Keratinocyte (primary cell): ENCODE measurements at regions not wholly inside any gene's neighbourhood (a gene's known extent, or its start where the extent isn't known, plus 50 kb on each side); places are given as distances from the start of the nearest gene placed in this dataset.

ENCODE experiments used
- DNase-seq: peaks from one replicate; pipeline ENCODE4 v3.0.0-alpha.2; 2011; ENCODE audit warnings: low read depth, missing footprints, low spot score
- FAIRE-seq: peaks from 2 replicates; lab custom pipeline; 2011; peaks lifted over from hg19 to GRCh38; lab: Jason Lieb, UNC
- H2AFZ ChIP-seq: 2 replicates; pipeline ENCODE4 v1.6.0; 2012; ENCODE audit warnings: low read length, control low read depth, inconsistent platforms; ENCODE audit not compliant: control insufficient read depth
- H3K27ac ChIP-seq: 2 replicates; pipeline ENCODE4 v1.5.1; 2011; ENCODE audit warnings: low read length; ENCODE audit not compliant: control insufficient read depth, insufficient read depth
- H3K27me3 ChIP-seq: 3 replicates; pipeline ENCODE4 v1.6.0; 2011; ENCODE audit warnings: low read length; ENCODE audit not compliant: control insufficient read depth, insufficient read depth; ENCODE audit errors: extremely low read depth
- H3K36me3 ChIP-seq, 2 experiments: 2 replicates in 1 of 2; 3 replicates in 1 of 2; pipeline ENCODE4 v1.5.1; 2011; ENCODE audit warnings: low read length in 2 of 2, mild to moderate bottlenecking in 1 of 2; ENCODE audit not compliant: control insufficient read depth in 2 of 2, insufficient read depth in 2 of 2; ENCODE audit errors: extremely low read depth in 1 of 2
- H3K4me1 ChIP-seq: 3 replicates; pipeline ENCODE4 v1.5.1; 2011; ENCODE audit warnings: low read length; ENCODE audit not compliant: control insufficient read depth, insufficient read depth; ENCODE audit errors: extremely low read depth
- H3K4me2 ChIP-seq: 3 replicates; pipeline ENCODE4 v1.6.0; 2011; ENCODE audit warnings: low read depth, low read length; ENCODE audit not compliant: control insufficient read depth, insufficient read depth; ENCODE audit errors: extremely low read depth
- H3K4me3 ChIP-seq, 3 experiments: fragments of 200-600 bp in 1 of 3; sonication (generic) in 1 of 3; 2 replicates in 2 of 3; 3 replicates in 1 of 3; pipeline ENCODE4 v1.5.1; 2011 to 2016; ENCODE audit warnings: low read length in 3 of 3, mild to moderate bottlenecking in 3 of 3, control low read depth in 2 of 3, inconsistent platforms in 1 of 3, low read depth in 1 of 3, mixed read lengths in 1 of 3, mixed run types in 1 of 3, moderate library complexity in 1 of 3; ENCODE audit not compliant: control insufficient read depth in 2 of 3, insufficient read depth in 2 of 3; ENCODE audit errors: extremely low read depth in 1 of 3
- H3K79me2 ChIP-seq: 2 replicates; pipeline ENCODE4 v1.6.0; 2012; ENCODE audit warnings: low read length; ENCODE audit not compliant: control insufficient read depth, insufficient read depth
- H3K9ac ChIP-seq: 3 replicates; pipeline ENCODE4 v1.6.0; 2011; ENCODE audit warnings: low read length; ENCODE audit not compliant: control insufficient read depth, insufficient read depth; ENCODE audit errors: extremely low read depth
- H3K9me1 ChIP-seq: 3 replicates; pipeline ENCODE4 v1.6.0; 2011; ENCODE audit warnings: low read length; ENCODE audit not compliant: control insufficient read depth, insufficient read depth; ENCODE audit errors: extremely low read depth
- H3K9me3 ChIP-seq: 2 replicates; pipeline ENCODE4 v1.5.1; 2012; ENCODE audit warnings: low read depth, low read length; ENCODE audit not compliant: control insufficient read depth
- H4K20me1 ChIP-seq: 3 replicates; pipeline ENCODE4 v1.6.0; 2011; ENCODE audit warnings: low read length; ENCODE audit not compliant: control insufficient read depth, insufficient read depth; ENCODE audit errors: extremely low read depth
- CTCF ChIP-seq, 3 experiments: IDR thresholded peaks in 1 of 3; conservative IDR thresholded peaks in 1 of 3; optimal IDR thresholded peaks in 1 of 3; 2 replicates in 2 of 3; 3 replicates in 1 of 3; pipeline versions ENCODE3 to v1.5.1; 2011; ENCODE audit warnings: low read length in 3 of 3, mild to moderate bottlenecking in 3 of 3, moderate library complexity in 2 of 3, control low read depth in 1 of 3, inconsistent platforms in 1 of 3; ENCODE audit not compliant: insufficient read depth in 2 of 3; ENCODE audit errors: extremely low read depth in 1 of 3
- EZH2 ChIP-seq: IDR thresholded peaks from one replicate; pipeline ENCODE4 v1.6.1; 2012; ENCODE audit warnings: inconsistent platforms, mild to moderate bottlenecking, low read length, moderate library complexity
- dilution Hi-C: fragments of 300-500 bp; cut with MboI; formaldehyde crosslinking; loops from one replicate; pipeline ENCODE4 v1.7.0; 2020; ENCODE audit warnings: low sequenced_read_pairs; ENCODE audit not compliant: extremely low pct_ligation_motif_present

DNA sequence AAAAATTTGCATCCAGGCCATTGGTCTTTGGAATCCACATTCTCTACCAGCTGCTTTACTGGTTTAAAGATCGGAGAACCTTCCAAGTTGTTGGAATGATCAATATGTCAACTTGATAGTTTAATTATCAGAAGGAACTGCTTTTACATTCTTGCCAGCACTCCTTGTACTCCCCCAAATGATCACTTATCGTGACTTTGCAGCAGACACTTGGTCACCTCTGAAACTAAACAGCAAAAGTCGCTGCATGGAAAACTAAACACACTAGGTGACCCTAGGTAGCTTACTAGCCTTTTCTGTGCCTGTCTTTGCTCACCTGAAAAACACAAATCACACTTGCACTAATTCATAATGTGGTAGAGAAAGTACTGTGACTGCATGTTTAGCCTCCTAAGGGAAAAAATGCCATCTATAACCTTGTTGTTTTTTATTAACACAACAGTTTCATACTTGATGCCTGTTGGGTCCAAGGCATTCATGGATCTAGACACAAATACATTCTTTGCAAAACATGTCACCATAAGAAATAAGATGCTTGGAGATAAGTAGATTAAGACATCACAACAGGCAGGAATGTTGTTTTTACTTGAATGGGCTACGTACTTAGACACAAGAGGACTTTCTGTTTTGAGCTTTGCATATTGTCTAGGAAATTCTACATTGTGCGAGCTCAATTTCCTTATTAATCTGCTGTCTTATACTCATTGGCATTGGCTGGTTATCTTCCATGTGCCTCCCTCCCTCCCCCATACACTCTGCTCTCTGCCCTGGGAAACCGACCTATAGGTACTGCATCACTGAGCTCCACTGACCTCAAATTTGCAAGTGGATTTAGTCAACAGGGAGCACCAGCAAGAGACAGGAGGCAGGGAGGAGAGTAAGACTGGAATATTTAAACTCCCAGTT lies 219.1 kb upstream of the STK17B start:
- TF ChIP-seq EZH2: no peak
- no peak for TF ChIP-seq CTCF (optimal IDR thresholded peaks at IDR 0.05 in 1 of 3, IDR thresholded peaks at IDR 0.05 in 1 of 3, conservative IDR thresholded peaks at IDR 0.05 in 1 of 3; ENCODE audit: extremely low read depth in 1 of 3, insufficient read depth in 2 of 3, low read length in 3 of 3)
- H3K36me3 ChIP-seq: no peaks in the 10 kb centered on the region
- H3K4me1 ChIP-seq: no peaks in the 10 kb centered on the region
- no peak for DNase-seq
- H3K4me2 ChIP-seq: no peak overlapping the region
- H3K9ac ChIP-seq: no peak overlapping the region
- H2AFZ ChIP-seq: no peak overlapping the region
- H3K27ac ChIP-seq: no peak overlapping the region
- H3K9me1 ChIP-seq: no peaks in the 10 kb centered on the region
- no peaks in the 10 kb centered on the region for H3K27me3 ChIP-seq
- no peak for FAIRE-seq
- H3K9me3 ChIP-seq: no peaks in the 10 kb centered on the region
- no peak overlapping the region for H3K4me3 ChIP-seq
- H3K79me2 ChIP-seq: no peaks in the 10 kb centered on the region
- dilution Hi-C loops: no loop called here
- H4K20me1 ChIP-seq: no peaks in the 10 kb centered on the region

DNA sequence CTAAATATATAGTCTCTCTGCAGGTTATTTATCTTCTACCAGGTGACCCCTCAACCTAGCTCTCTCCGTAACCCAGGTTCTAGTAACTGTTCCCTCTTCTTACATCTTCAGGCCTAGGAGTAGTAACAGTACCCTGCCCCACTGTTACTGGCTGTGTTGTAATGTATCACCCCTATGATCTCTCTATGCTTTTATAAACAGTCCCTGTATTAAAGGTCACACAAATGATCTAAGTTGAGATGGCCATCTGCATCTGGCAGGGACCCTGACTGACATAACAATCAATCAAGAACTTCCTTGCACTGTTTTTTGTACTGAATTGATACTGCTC lies 219.7 kb upstream of the STK17B start:
- Histone ChIP-seq H3K79me2 (no peaks in the 10 kb centered on the region), H3K27me3 (no peaks in the 10 kb centered on the region), H3K4me2 (no peak overlapping the region), H3K9ac (no peak overlapping the region), H3K9me3 (no peaks in the 10 kb centered on the region), H3K9me1 (no peaks in the 10 kb centered on the region), H3K27ac (no peak overlapping the region), H2AFZ (no peak overlapping the region), H4K20me1 (no peaks in the 10 kb centered on the region), H3K4me3 (no peak overlapping the region), H3K4me1 (no peaks in the 10 kb centered on the region), H3K36me3 (no peaks in the 10 kb centered on the region)
- dilution Hi-C loops: no loop called here
- no peak for TF ChIP-seq CTCF (optimal IDR thresholded peaks at IDR 0.05 in 1 of 3, IDR thresholded peaks at IDR 0.05 in 1 of 3, conservative IDR thresholded peaks at IDR 0.05 in 1 of 3; ENCODE audit: extremely low read depth in 1 of 3, insufficient read depth in 2 of 3, low read length in 3 of 3)
- no peak for TF ChIP-seq EZH2
- no peak for FAIRE-seq
- DNase-seq: no peak
